ENCODE measurements at regions not wholly inside any gene's neighbourhood (a gene's known extent, or its start where the extent isn't known, plus 50 kb on each side); places are given as distances from the start of the nearest gene placed in this dataset.

DNA sequence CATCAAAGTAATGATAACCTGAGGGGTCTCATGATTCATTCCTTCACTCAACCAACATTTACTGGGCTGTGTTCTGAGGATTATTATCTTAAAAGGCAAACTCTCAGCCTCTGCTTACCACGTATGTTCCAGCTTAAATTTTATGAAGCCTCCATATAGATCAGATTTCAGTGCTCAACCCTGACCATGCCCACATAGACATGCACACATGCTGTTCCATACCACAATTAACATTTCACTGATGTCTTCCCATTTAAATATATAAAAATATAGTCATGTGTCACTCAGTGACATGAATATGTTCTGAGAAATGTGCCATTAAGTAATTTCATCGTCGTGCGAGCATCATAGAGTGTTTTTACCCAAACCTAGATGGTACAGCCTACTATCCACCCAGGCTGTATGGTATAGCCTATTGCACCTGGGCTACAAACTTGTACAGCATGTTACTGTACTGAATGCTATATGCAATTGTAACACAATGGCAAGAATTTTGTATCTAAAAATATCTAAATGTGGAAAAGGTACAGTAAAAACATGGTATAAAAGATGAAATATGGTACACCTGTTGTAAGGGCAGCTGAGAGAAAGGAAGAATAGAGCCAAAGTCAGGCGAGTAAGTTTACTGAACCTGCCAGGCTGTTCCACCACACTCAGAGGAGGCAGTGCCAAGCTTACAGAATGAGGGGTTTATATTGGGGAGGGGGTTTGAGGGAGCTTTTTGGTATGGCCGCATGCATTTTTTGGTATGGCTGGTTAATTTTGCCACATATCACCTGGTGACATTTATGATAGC is 134.7 kb upstream of the ETV3 start:
- DNase-seq (ENCODE audit: low spot score), result no peak
- ATAC-seq (ENCODE audit: low read depth), result no peak
- Histone ChIP-seq H3K27ac (ENCODE audit: poor library complexity, severe bottlenecking) (no peak overlapping the region), H3K4me3 (ENCODE audit: severe bottlenecking) (no peak overlapping the region), H3K36me3 (ENCODE audit: low read depth) (no peaks in the 10 kb centered on the region), H3K4me1 (ENCODE audit: insufficient read depth, poor library complexity, severe bottlenecking) (no peaks in the 10 kb centered on the region), H3K9me3 (ENCODE audit: severe bottlenecking) (no peaks in the 10 kb centered on the region), H3K27me3 (ENCODE audit: insufficient read depth, poor library complexity, severe bottlenecking) (no peaks in the 10 kb centered on the region)
- no peak for TF ChIP-seq CTCF (IDR thresholded peaks at IDR 0.05; ENCODE audit: poor library complexity, severe bottlenecking)

DNA sequence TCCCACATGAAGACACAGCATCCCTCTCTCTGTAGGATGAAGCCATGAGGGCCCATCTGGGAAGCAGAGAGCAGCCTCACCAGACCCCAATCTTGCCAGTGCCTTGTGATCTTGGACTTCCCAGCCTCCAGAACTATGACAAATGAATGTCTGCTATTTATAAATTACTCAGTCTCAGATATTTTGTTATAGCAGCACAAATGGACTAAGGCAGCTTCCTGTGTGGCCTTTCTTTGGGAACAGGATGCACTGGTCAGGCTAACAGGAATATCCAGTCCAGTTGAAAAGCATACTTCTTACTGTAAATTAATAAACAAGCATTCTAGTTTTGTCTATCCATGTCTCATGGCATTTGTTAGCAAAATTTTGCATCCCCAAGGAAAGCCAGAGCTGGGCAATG is 134.1 kb upstream of the ETV3 start:
- Histone ChIP-seq H3K27ac (ENCODE audit: poor library complexity, severe bottlenecking) (no peak overlapping the region), H3K9me3 (ENCODE audit: severe bottlenecking) (no peaks in the 10 kb centered on the region), H3K4me1 (ENCODE audit: insufficient read depth, poor library complexity, severe bottlenecking) (no peaks in the 10 kb centered on the region), H3K27me3 (ENCODE audit: insufficient read depth, poor library complexity, severe bottlenecking) (peaks cover 4% of the 10 kb centered on the region), H3K4me3 (ENCODE audit: severe bottlenecking) (no peak overlapping the region), H3K36me3 (ENCODE audit: low read depth) (no peaks in the 10 kb centered on the region)
- TF ChIP-seq CTCF (IDR thresholded peaks at IDR 0.05; ENCODE audit: poor library complexity, severe bottlenecking), result no peak
- ATAC-seq (ENCODE audit: low read depth) (no peak), DNase-seq (ENCODE audit: low spot score) (no peak)

- H3K27ac ChIP-seq (ENCODE audit: poor library complexity, severe bottlenecking), result no peak overlapping the region
- no peak for TF ChIP-seq CTCF (IDR thresholded peaks at IDR 0.05; ENCODE audit: poor library complexity, severe bottlenecking)
- H3K36me3 ChIP-seq (ENCODE audit: low read depth), result no peaks in the 10 kb centered on the region
- H3K9me3 ChIP-seq (ENCODE audit: severe bottlenecking), result no peaks in the 10 kb centered on the region
- DNase-seq (ENCODE audit: low spot score) (no peak), ATAC-seq (ENCODE audit: low read depth) (no peak)
- peaks cover 14% of the 10 kb centered on the region for H3K27me3 ChIP-seq (ENCODE audit: insufficient read depth, poor library complexity, severe bottlenecking)
- H3K4me1 ChIP-seq (ENCODE audit: insufficient read depth, poor library complexity, severe bottlenecking), result no peaks in the 10 kb centered on the region
- no peak overlapping the region for H3K4me3 ChIP-seq (ENCODE audit: severe bottlenecking)
Measured at GRCh38 chr1:157270705-157271274, 132.6 kb upstream of the ETV3 start.

- ATAC-seq (ENCODE audit: low read depth), result no peak
- H3K27me3 ChIP-seq (ENCODE audit: insufficient read depth, poor library complexity, severe bottlenecking), result peaks cover 14% of the 10 kb centered on the region
- no peak for TF ChIP-seq CTCF (IDR thresholded peaks at IDR 0.05; ENCODE audit: poor library complexity, severe bottlenecking)
Measured at GRCh38 chr1:157269656-157270375, 131.6 kb upstream of the ETV3 start.

More at GRCh38 chr1:157269656-157270375, 131.6 kb upstream of the ETV3 start:
- no peaks in the 10 kb centered on the region for H3K36me3 ChIP-seq (ENCODE audit: low read depth)
- no peaks in the 10 kb centered on the region for H3K9me3 ChIP-seq (ENCODE audit: severe bottlenecking)
- H3K27ac ChIP-seq (ENCODE audit: poor library complexity, severe bottlenecking), result no peak overlapping the region
- DNase-seq (ENCODE audit: low spot score), result no peak
- H3K4me3 ChIP-seq (ENCODE audit: severe bottlenecking), result no peak overlapping the region
- no peaks in the 10 kb centered on the region for H3K4me1 ChIP-seq (ENCODE audit: insufficient read depth, poor library complexity, severe bottlenecking)

All from RWPE2 (cell line).